ENCODE measurements at regions not wholly inside any gene's neighbourhood (a gene's known extent, or its start where the extent isn't known, plus 50 kb on each side); places are given as distances from the start of the nearest gene placed in this dataset.

DNA sequence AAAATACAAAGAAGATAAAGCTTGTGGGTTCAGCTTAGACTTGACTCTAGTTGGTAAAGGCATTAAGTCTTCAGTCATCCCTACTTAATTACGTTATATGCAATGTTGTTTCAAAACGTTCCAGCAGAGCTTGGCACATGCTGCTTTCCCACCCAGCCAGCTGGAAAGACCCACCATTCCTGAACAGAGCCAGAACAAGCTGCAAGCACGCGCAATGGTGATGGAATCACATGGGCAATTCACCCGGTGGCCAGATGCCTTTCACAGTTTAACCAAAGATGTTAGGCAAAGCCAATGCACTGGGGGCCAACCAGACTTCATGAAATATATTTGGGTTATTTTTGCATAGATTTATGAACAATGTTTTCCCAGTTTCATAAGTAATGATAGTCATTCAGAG is 123.4 kb upstream of the CDH20 start:
- FAIRE-seq (no peak), DNase-seq (ENCODE audit: low spot score in 2 of 2) (no peak)

DNA sequence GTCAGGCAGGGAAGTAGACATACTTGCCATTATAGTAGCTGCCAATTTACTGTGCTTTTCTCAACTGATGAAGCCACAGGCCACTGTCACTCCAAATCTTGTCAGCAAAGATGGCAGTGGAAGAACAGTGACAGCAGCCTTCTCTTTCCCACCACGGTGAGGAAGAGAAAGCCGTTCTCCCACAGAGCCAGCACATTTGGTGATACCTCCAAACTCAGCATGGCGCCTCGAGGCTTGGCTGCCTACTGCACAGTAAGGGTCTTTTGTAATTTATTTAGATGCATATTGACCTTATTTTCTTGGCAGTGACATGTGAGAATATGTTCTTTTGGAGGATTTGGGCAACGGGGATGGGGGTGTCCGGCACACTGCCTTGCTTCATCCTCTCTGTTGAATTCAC is 117.2 kb upstream of the CDH20 start:
- FAIRE-seq (no peak), DNase-seq (ENCODE audit: low spot score in 2 of 2) (no peak)

- FAIRE-seq, result no peak
- DNase-seq (ENCODE audit: low spot score in 2 of 2), result no peak
Measured at GRCh38 chr18:61222206-61222605, 111.0 kb upstream of the CDH20 start.

DNA sequence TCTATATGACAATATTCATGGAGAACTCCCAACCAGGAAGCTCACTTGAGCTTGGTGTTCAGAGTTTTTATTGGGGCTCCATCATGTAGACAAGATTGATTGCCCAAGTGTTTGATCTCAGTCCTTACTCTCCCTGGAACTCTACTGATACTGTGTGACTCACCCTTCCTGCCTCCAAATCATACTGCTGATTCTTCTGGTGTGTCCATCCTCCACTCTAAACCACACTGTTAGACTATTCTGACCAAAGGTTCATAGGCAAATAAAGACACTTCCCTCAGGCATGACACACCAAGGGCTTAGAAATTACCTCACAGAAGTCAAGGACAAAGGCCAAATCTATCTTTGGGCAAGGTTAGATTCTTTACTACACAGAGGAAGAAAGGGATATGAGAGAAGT is 107.9 kb upstream of the CDH20 start:
- no peak for FAIRE-seq
- DNase-seq (ENCODE audit: low spot score in 2 of 2), result no peak

DNA sequence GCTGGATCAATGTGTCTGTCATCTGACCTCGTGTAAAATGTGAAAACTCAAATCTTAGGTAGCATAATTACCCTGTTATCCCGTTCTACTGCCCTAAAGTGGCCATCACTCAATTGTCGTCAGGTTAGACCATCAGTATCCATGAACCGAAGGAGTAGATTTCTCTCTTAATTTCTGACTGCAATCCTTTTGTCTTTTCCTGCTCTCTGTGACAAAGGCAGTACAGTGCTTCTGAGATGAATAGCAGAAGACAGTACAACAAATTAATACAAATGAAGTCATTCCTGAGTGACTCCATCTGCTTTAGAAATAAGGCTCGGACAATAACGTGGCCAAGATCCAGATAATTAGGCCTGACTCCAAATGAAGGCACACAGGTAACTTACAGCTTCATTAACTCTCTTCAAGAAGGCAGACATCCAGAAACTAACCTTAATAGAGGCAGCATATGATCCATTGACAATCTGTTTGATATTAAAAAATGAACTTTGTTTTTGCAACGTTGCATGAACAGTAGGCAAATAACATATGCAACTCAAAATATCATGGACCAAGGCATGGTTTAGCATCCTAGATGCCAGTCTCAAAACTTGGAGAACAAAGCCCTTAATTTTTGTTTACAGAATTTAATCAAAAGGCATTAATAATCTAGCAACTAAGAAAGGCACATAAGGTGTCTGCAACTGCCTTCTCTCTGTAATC is 96.7 kb upstream of the CDH20 start:
- FAIRE-seq (no peak), DNase-seq (ENCODE audit: low spot score in 2 of 2) (no peak)

- FAIRE-seq (no peak), DNase-seq (ENCODE audit: low spot score in 2 of 2) (no peak)
Measured at GRCh38 chr18:61237529-61237928, 95.7 kb upstream of the CDH20 start.

DNA sequence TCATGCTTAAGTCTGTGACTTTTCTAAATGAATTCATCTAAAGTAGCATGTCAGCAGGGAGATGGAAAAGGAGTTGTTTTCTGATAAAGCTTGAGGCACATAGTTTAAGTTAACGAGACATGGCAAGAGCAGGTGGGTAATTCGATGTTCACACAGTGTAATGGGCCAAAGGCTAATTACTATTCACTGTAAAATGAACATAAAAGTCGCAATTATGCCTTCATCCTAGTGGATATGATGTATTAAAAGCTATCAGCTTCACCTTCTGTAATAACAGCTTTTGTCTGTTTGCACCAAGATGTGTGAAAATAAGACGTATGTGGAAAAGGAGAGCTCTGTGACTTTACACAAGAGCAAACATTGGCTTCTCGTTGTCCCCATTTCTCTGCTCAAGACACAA is 94.2 kb upstream of the CDH20 start:
- FAIRE-seq, result no peak
- no peak for DNase-seq (ENCODE audit: low spot score in 2 of 2)

DNA sequence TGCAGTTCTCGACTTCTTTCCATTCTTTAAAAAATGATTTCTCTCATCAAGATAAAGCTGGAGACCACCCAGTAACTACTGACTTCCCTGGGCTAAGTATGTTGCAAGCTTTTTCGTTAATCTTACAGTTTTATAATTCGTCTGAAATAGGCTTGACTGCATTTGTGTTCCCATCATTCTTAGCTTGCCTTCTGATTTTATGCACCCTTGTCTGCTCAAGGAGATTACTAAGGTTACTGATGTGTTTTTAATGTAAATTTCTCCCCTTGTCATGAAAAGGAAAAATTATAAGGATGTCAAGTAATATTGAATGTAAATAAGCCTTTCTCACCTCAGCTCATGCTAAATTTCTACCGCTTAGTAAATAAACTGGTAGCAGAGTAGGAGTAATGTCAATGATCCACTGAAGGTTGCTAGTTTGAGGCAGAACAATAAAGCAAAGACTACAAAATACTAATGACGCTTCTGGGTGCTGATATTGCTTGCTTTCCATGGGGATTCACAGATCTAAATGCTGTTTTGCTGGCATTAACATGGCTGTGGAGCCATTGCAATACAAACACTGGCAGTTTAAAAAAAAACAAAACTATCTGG is 91.9 kb upstream of the CDH20 start:
- DNase-seq (ENCODE audit: low spot score in 2 of 2), result no peak
- FAIRE-seq, result no peak

GRCh38 chr18:61244632-61245031 is 88.6 kb upstream of the CDH20 start:
- no peak for FAIRE-seq
- no peak for DNase-seq (ENCODE audit: low spot score in 2 of 2)

DNA sequence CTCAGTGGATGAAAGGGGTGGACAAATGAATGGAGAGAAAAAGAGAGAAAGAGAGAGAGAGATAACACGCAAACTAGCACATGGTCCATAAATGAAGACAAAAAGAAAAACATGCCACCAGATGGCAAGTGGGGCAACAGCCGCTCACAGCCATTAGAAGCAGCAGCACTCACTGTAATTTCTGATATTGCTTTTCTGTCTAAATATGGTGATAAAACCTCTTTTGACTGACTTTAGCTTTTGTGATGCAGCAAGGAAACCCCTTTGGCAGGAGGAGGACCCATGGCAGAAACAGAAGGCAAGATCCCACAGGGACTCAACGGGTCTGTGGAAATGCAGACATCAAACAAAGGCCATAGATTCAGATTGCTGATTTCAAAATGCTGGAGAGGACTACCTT is 88.0 kb upstream of the CDH20 start:
- DNase-seq (ENCODE audit: low spot score in 2 of 2), result no peak
- no peak for FAIRE-seq

GRCh38 chr18:61248589-61248988 is 84.6 kb upstream of the CDH20 start:
- FAIRE-seq (no peak), DNase-seq (ENCODE audit: low spot score in 2 of 2) (no peak)

- DNase-seq (ENCODE audit: low spot score in 2 of 2) (no peak), FAIRE-seq (no peak)
Measured at GRCh38 chr18:61256291-61256690, 76.9 kb upstream of the CDH20 start.

- FAIRE-seq (no peak), DNase-seq (ENCODE audit: low spot score in 2 of 2) (no peak)
Measured at GRCh38 chr18:61261870-61262269, 71.4 kb upstream of the CDH20 start.

DNA sequence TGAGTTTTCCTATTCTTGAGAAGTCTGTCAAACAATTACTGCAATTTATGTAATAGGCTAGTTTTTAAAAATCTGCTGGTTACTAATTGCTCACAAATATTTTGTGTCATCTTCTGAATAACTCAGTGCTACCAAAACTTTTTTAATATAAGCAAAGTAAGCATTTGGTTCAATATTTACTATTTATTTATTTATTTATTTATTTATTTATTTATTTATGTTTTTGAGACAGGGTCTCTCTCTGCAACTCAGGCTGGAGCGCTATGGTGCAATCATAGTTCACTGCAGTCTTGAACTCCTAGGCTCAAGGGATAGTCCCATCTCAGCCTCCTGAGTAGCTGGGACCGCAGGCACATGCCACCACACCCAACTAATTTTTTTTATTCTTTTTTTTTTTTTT is 60.4 kb upstream of the CDH20 start:
- no peak for FAIRE-seq
- DNase-seq (ENCODE audit: low spot score in 2 of 2), result no peak

GRCh38 chr18:61273533-61273932 is 59.7 kb upstream of the CDH20 start:
- DNase-seq (ENCODE audit: low spot score in 2 of 2) (no peak), FAIRE-seq (no peak)

GRCh38 chr18:61274416-61274960 is 58.7 kb upstream of the CDH20 start:
- FAIRE-seq, result no peak
- DNase-seq (ENCODE audit: low spot score in 2 of 2), result no peak

GRCh38 chr18:61277808-61278207 is 55.4 kb upstream of the CDH20 start:
- FAIRE-seq (no peak), DNase-seq (ENCODE audit: low spot score in 2 of 2) (no peak)

- no peak for DNase-seq (ENCODE audit: low spot score in 2 of 2)
- no peak for FAIRE-seq
Measured at GRCh38 chr18:61281431-61281830, 51.8 kb upstream of the CDH20 start.

DNA sequence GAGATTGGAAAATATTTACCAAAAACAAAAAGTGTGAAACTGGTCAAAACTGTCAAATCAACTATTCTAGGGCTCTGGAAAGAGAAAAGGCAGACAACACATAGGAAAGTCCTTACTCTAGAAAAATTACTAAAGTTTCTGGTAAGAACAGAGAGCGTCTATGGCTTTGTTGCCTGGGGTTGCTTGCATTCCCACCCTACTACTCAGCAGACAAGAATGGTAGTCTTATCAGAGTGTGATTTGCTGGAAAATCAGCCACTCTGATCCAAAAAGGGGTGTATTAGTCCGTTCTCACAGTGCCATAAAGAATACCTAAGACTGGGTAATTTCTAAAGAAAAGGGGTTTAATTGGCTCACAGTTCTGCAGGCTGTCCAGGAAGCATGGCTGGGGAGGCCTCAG is 50.3 kb upstream of the CDH20 start:
- DNase-seq (ENCODE audit: low spot score in 2 of 2), result no peak

More for the DNA sequence above, 50.3 kb upstream of the CDH20 start:
- FAIRE-seq, result no peak
